ENCODE measurements at regions not wholly inside any gene's neighbourhood (a gene's known extent, or its start where the extent isn't known, plus 50 kb on each side); places are given as distances from the start of the nearest gene placed in this dataset.
"Not testable (repeated sequence)": the region's sequence is repeated elsewhere in the genome, so short reads cannot be mapped to it uniquely, and the experiment has no call there.

GRCh38 chr17:63024201-63024600 is 58.2 kb downstream of the TANC2 start:
- Mint-ChIP-seq H3K36me3 (ENCODE audit: low read depth) (peaks cover 12% of the 10 kb centered on the region), H3K4me3 (no peak overlapping the region), H3K27ac (no peak overlapping the region), H3K27me3 (ENCODE audit: insufficient read depth, low read depth, poor library complexity) (no peaks in the 10 kb centered on the region), H3K4me1 (no peaks in the 10 kb centered on the region), H3K9me3 (peaks cover 11% of the 10 kb centered on the region)
- Histone ChIP-seq H3K27me3 (ENCODE audit: insufficient read depth) (no peaks in the 10 kb centered on the region), H3F3A (replicated peaks; ENCODE audit: low read depth) (no peaks in the 10 kb centered on the region), H3K4me1 (ENCODE audit: insufficient read depth) (no peaks in the 10 kb centered on the region), H3K36me3 (ENCODE audit: insufficient read depth) (no peaks in the 10 kb centered on the region), H3K9me2 (ENCODE audit: insufficient read depth) (no peaks in the 10 kb centered on the region), H4K20me1 (replicated peaks; ENCODE audit: insufficient read depth) (no peaks in the 10 kb centered on the region), H2AFZ (no peak overlapping the region), H3K4me3 (no peak overlapping the region), H3K27ac (ENCODE audit: low read depth) (no peak overlapping the region), H3K4me2 (no peak overlapping the region), H3K79me2 (replicated peaks; ENCODE audit: insufficient read depth) (peaks cover 3% of the 10 kb centered on the region; the same call in 1 of the 2 replicates)
- ATAC-seq (no peak), DNase-seq (ENCODE audit: low spot score) (no peak)
- TF ChIP-seq ETS1 (IDR thresholded peaks at IDR 0.05) = no peak
- TF ChIP-seq EZH2 (IDR thresholded peaks at IDR 0.05; ENCODE audit: low read depth, unreplicated experiment) = no peak
- TF ChIP-seq EZH2phosphoT487 (IDR thresholded peaks at IDR 0.05; ENCODE audit: unreplicated experiment) = no peak
- TF ChIP-seq STAT1 (IDR thresholded peaks at IDR 0.05; ENCODE audit: unreplicated experiment) = no peak
- TF ChIP-seq CTCF (conservative IDR thresholded peaks at IDR 0.05; ENCODE audit: low read depth in 2 of 2) = no peak
- TF ChIP-seq JUNB (IDR thresholded peaks at IDR 0.05; ENCODE audit: unreplicated experiment) = no peak
- no peak for TF ChIP-seq ZNF114 (CRISPR knock-in tag; IDR thresholded peaks at IDR 0.05)
- no peak for TF ChIP-seq NANOG (IDR thresholded peaks at IDR 0.05; ENCODE audit: borderline replicate concordance)
- no peak for TF ChIP-seq ZNF331 (CRISPR knock-in tag; IDR thresholded peaks at IDR 0.05; ENCODE audit: low read depth)

- H3K36me3 ChIP-seq (ENCODE audit: insufficient read depth) = no peaks in the 10 kb centered on the region
- Mint-ChIP-seq H3K4me1 (0 out of 3 replicates have a peak, but pooled peaks cover 2% of the 10 kb centered on the region), H3K4me3 (no peak overlapping the region), H3K27ac (no peak overlapping the region), H3K27me3 (ENCODE audit: insufficient read depth, low read depth, poor library complexity) (no peaks in the 10 kb centered on the region), H3K9me3 (peaks cover 11% of the 10 kb centered on the region), H3K36me3 (ENCODE audit: low read depth) (peaks cover 12% of the 10 kb centered on the region)
- no peaks in the 10 kb centered on the region for H3K27me3 ChIP-seq (ENCODE audit: insufficient read depth)
- H2AFZ ChIP-seq = no peak overlapping the region
- H3K27ac ChIP-seq (ENCODE audit: low read depth) = no peak overlapping the region
- no peaks in the 10 kb centered on the region for H4K20me1 ChIP-seq (replicated peaks; ENCODE audit: insufficient read depth)
- peaks cover 3% of the 10 kb centered on the region; the same call in 1 of the 2 replicates for H3K79me2 ChIP-seq (replicated peaks; ENCODE audit: insufficient read depth)
- no peak for DNase-seq (ENCODE audit: low spot score)
- H3K4me3 ChIP-seq = no peak overlapping the region
- H3K9me2 ChIP-seq (ENCODE audit: insufficient read depth) = no peaks in the 10 kb centered on the region
- TF ChIP-seq POLR2AphosphoS5 (IDR thresholded peaks at IDR 0.05; ENCODE audit: low read depth) (no peak), ZNF114 (CRISPR knock-in tag; IDR thresholded peaks at IDR 0.05) (no peak), REST (IDR thresholded peaks at IDR 0.05; ENCODE audit: unreplicated experiment) (no peak)
- no peak for ATAC-seq
- no peak overlapping the region for H3K4me2 ChIP-seq
- H3F3A ChIP-seq (replicated peaks; ENCODE audit: low read depth) = no peaks in the 10 kb centered on the region
- H3K4me1 ChIP-seq (ENCODE audit: insufficient read depth) = no peaks in the 10 kb centered on the region
Observed at GRCh38 chr17:63024716-63025115, 58.7 kb downstream of the TANC2 start.

- H3K27ac ChIP-seq (ENCODE audit: low read depth); H3K4me2 ChIP-seq; H3K27me3 ChIP-seq (ENCODE audit: insufficient read depth); DNase-seq (ENCODE audit: low spot score); H3K4me3 ChIP-seq; H3K79me2 ChIP-seq (replicated peaks; ENCODE audit: insufficient read depth); H3K4me1 ChIP-seq (ENCODE audit: insufficient read depth); ATAC-seq; H3K27ac Mint-ChIP-seq; H2AFZ ChIP-seq; H3K4me3 Mint-ChIP-seq; H3F3A ChIP-seq (replicated peaks; ENCODE audit: low read depth); H3K9me2 ChIP-seq (ENCODE audit: insufficient read depth); H3K4me1 Mint-ChIP-seq; H3K27me3 Mint-ChIP-seq (ENCODE audit: insufficient read depth, low read depth, poor library complexity); H3K36me3 ChIP-seq (ENCODE audit: insufficient read depth); H3K9me3 Mint-ChIP-seq; H4K20me1 ChIP-seq (replicated peaks; ENCODE audit: insufficient read depth): not testable (repeated sequence)
- peaks cover 10% of the 10 kb centered on the region for H3K36me3 Mint-ChIP-seq (ENCODE audit: low read depth)
Observed at GRCh38 chr17:63025637-63026036, 59.6 kb downstream of the TANC2 start.
